ENCODE measurements at regions not wholly inside any gene's neighbourhood (a gene's known extent, or its start where the extent isn't known, plus 50 kb on each side); places are given as distances from the start of the nearest gene placed in this dataset.
"Not testable (repeated sequence)": the region's sequence is repeated elsewhere in the genome, so short reads cannot be mapped to it uniquely, and the experiment has no call there.

DNA sequence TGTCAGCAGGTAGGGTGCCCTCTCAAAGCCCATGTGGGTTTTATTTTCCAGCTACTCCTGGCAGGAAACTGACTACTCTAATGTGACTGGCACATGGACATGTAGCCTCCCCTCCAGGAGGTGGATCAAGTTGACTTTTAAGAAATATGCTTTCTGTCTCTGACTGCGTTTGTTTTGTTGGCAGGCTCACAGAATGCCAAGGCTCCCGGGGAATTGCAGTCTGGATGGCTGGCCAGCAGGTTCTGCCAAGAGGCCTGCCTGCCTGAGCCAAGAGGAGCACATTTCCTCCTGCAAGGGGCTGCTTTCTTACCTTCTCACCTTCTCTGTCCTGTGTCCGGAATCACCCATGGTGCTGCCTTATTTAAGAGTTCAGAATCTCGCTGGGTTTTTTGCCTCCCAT, 217.3 kb upstream of the ERCC4 start:
- H3K9me3 ChIP-seq (replicated peaks in 1 of 11): peaks cover 12 to 28% (median 20%) of the 10 kb centered on the region in 11 experiments; a peak in 18 of 22 replicates
- TF ChIP-seq Cebpa-rat (IDR thresholded peaks at IDR 0.05): no peak
- H4K20me1 ChIP-seq: no peaks in the 10 kb centered on the region
- H3K27me3 ChIP-seq: no peaks in the 10 kb centered on the region
- H3K27ac ChIP-seq: no peak overlapping the region
- no peak overlapping the region for H3K4me2 ChIP-seq
- no peaks in the 10 kb centered on the region for H3K36me3 ChIP-seq
- no peak overlapping the region for H3K4me3 ChIP-seq
- no peaks in the 10 kb centered on the region for H3K4me1 ChIP-seq
- H3K9ac ChIP-seq: no peak overlapping the region

DNA sequence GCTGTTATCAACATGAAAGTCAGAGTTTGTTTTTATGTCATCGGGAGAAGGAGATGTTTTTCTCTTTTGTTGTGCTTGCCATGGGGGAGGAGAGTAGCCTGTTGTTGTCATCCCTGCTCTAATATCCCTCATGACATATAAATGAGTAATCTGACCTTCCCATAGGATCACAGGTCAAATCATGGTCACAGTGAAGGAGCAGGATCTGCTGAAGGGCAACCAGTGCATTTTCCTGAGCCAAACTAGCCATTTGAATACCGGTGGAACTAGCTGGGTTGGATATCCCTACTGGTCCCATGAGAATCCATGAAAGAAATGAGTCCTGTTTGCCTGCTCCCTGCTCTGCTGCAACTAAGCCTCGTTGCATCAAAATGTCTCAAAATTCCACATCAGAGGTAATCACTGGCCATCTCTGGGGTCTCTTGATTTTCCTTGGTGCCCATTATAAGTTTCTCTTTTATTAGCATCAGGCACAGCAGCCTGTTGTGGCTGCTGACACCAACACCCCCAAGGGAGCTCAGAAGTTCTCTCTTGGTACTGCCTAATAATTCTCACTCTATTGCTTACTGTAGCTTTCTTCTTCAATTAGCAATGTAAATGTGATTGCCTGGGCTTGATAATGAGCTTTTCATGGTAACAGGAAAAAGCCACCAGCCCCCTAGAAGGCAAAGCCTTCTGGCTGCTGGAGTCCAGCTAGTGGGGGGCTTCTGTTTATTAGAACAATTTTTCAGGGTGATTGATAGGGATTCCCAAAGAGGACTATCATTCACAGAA, 211.4 kb upstream of the ERCC4 start:
- peaks cover 9 to 33% (median 18%) of the 10 kb centered on the region in 11 experiments; a peak in 17 of 22 replicates for H3K9me3 ChIP-seq (replicated peaks in 1 of 11)
- no peak overlapping the region for H3K9ac ChIP-seq
- no peaks in the 10 kb centered on the region for H3K4me1 ChIP-seq
- H3K27ac ChIP-seq: no peak overlapping the region
- no peaks in the 10 kb centered on the region for H3K36me3 ChIP-seq
- H3K27me3 ChIP-seq: no peaks in the 10 kb centered on the region
- H3K4me3 ChIP-seq: no peak overlapping the region
- H4K20me1 ChIP-seq: no peaks in the 10 kb centered on the region
- TF ChIP-seq Cebpa-rat (IDR thresholded peaks at IDR 0.05): no peak
- no peak overlapping the region for H3K4me2 ChIP-seq

DNA sequence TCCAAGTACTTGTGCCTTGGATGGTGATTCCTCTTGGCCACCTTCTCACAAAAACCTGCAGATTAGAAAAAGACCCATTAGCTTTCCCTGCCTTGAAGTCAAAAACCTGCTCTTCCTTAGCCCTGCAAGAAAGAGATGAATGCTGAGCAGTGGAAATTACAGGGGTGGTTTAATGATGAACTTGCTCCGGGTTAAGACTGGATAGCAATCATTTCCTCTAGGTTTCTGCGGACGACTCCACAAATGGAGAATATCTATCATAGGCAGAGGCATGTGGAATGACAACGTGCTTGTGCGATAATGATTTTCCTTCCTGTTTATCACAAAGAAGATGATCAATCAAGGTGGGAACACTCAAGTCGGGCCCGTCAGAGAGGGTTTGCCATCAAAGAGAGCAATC, 201.2 kb upstream of the ERCC4 start:
- Histone ChIP-seq H4K20me1 (no peaks in the 10 kb centered on the region), H3K9ac (no peak overlapping the region), H3K27me3 (no peaks in the 10 kb centered on the region), H3K36me3 (no peaks in the 10 kb centered on the region), H3K27ac (no peak overlapping the region), H3K4me1 (no peaks in the 10 kb centered on the region), H3K9me3 (replicated peaks in 1 of 11) (no peaks in the 10 kb centered on the region), H3K4me2 (no peak overlapping the region), H3K4me3 (no peak overlapping the region)
- TF ChIP-seq Cebpa-rat (IDR thresholded peaks at IDR 0.05): no peak

DNA sequence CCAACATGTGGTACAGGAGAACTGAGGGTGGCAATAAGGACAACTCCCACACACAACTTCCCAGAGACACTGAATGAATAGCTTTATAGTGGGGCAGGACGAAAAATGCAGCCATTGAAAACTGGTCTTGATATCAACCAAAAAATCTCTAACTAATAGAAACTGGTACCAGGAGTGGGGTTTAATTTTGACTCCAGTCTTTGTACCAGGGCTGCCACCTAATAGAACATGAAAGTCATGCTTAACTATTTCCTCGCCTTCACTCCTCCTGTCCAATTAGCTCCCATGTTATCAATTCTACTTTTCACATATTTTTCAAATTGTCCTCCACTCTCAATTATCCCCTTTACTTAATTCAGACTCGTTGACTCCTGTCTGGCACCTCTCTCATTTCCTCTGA, 192.0 kb upstream of the ERCC4 start:
- H3K4me3 ChIP-seq: no peak overlapping the region
- no peaks in the 10 kb centered on the region for H3K27me3 ChIP-seq
- no peaks in the 10 kb centered on the region for H4K20me1 ChIP-seq
- H3K27ac ChIP-seq: no peak overlapping the region
- H3K4me2 ChIP-seq: no peak overlapping the region
- TF ChIP-seq Cebpa-rat (IDR thresholded peaks at IDR 0.05): no peak
- H3K4me1 ChIP-seq: no peaks in the 10 kb centered on the region
- no peaks in the 10 kb centered on the region for H3K36me3 ChIP-seq
- H3K9me3 ChIP-seq (replicated peaks in 1 of 11): peaks cover 7 to 26% (median 17%) of the 10 kb centered on the region in 11 experiments
- no peak overlapping the region for H3K9ac ChIP-seq

DNA sequence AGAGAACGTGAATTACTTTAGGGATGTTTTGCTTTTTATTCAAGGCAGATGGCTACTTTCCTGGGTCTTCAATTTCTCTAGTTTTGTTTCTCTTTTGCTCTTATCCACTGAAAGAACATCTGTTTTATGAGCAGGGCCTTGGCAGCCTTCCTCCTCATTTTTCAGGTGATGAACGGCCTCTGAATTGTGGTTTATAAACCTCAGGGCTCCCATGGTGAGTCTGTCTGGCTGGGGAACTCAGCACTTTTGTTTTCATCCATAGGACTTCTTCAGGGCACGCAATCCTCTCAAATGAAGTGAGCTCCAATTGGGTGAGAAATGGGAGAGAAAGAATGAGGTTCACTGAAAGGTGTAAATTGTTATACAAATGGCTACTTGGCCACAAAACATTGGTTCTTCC, 186.4 kb upstream of the ERCC4 start:
- no peak overlapping the region for H3K27ac ChIP-seq
- H4K20me1 ChIP-seq: no peaks in the 10 kb centered on the region
- H3K4me1 ChIP-seq: no peaks in the 10 kb centered on the region
- no peak overlapping the region for H3K9ac ChIP-seq
- H3K9me3 ChIP-seq (replicated peaks in 1 of 11): peaks cover 0 to 7% (median under 1%) of the 10 kb centered on the region in 11 experiments; a peak in 8 of 22 replicates
- no peak for TF ChIP-seq Cebpa-rat (IDR thresholded peaks at IDR 0.05)
- H3K36me3 ChIP-seq: no peaks in the 10 kb centered on the region
- no peak overlapping the region for H3K4me2 ChIP-seq
- H3K27me3 ChIP-seq: no peaks in the 10 kb centered on the region
- H3K4me3 ChIP-seq: no peak overlapping the region

DNA sequence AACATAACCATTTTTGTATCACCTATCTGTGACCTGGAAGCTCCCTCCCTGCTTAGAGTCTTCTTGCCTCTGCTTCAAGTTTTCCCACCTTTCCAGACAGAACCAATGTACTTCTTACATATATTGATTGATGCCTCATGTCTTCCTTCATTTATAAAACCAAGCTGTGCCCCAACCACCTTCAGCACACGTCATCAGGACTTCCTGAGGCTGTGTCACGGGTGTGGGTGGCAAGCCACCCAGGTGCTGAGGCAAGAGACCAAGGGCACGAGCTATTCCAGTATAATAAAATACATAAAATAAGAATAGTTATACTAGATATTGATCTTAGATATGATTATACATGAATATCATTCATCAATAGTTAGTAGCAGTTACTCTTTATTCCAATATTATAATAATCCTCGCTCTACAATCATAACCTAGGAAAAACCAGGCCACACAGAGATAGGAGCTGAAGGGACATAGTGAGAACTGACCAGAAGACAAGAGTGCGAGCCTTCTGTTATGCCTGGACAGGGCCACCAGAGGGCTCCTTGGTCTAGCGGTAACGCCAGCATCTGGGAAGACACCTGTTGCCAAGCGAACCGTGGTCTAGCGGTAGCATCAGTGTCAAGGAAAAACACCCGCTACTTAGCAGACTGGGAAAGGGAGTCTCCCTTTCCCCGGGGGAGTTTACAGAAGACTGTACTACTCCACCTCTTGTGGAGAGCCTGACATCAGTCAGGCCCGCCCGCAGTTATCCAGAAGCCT, 180.2 kb upstream of the ERCC4 start:
- peaks cover 9 to 21% (median 14%) of the 10 kb centered on the region in 11 experiments for H3K9me3 ChIP-seq (replicated peaks in 1 of 11)
- H3K27me3 ChIP-seq, H3K4me2 ChIP-seq, H3K27ac ChIP-seq, H4K20me1 ChIP-seq, H3K4me3 ChIP-seq, H3K36me3 ChIP-seq, H3K9ac ChIP-seq, H3K4me1 ChIP-seq: not testable (repeated sequence)

DNA sequence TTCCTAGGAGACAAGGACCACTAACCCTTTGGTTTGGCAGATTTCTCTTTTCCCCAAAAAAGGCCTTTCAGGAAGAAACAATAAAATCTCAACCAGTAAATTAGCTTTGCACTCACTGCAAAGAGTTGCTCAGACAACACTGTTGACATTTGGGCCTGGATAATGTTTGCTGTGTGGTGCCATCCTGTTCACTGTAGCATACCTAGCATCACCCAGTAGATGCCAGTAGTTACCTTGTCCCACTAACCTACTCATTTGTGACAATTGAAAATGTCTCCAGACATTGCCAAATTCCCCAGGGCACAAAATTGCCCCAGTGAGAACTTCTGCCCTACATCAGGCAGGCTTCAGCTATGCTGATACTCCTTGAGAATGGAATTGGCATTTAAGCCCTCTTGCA, 177.0 kb upstream of the ERCC4 start:
- TF ChIP-seq Cebpa-rat (IDR thresholded peaks at IDR 0.05): no peak
- H4K20me1 ChIP-seq: no peaks in the 10 kb centered on the region
- peaks cover 9 to 21% (median 14%) of the 10 kb centered on the region in 11 experiments for H3K9me3 ChIP-seq (replicated peaks in 1 of 11)
- H3K36me3 ChIP-seq: no peaks in the 10 kb centered on the region
- H3K4me3 ChIP-seq: no peak overlapping the region
- no peaks in the 10 kb centered on the region for H3K4me1 ChIP-seq
- no peak overlapping the region for H3K27ac ChIP-seq
- no peak overlapping the region for H3K9ac ChIP-seq
- no peak overlapping the region for H3K4me2 ChIP-seq
- H3K27me3 ChIP-seq: no peaks in the 10 kb centered on the region

DNA sequence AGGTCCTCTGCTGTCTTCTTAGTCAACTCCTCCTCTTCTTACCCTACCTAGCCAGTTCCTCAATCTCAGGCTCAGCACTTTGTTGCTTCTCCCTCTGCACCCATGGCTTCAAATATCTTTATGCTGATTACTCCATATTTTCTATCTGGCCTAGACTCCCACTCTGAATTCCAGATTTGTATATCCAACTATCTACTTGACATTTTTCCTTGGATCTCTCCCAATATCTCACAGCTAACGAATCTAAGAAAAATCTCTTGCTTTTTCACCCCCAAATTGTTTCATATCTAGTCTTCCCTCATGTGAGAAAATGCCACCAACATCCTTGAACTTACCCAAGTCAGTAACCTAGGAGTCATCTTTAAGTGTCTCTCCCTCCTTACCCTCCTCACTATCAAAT, 176.4 kb upstream of the ERCC4 start:
- Histone ChIP-seq H3K36me3 (no peaks in the 10 kb centered on the region), H3K27ac (no peak overlapping the region), H4K20me1 (no peaks in the 10 kb centered on the region), H3K9me3 (replicated peaks in 1 of 11) (peaks cover 9 to 21% (median 14%) of the 10 kb centered on the region in 11 experiments), H3K4me3 (no peak overlapping the region), H3K4me2 (no peak overlapping the region), H3K27me3 (no peaks in the 10 kb centered on the region), H3K4me1 (no peaks in the 10 kb centered on the region), H3K9ac (no peak overlapping the region)
- no peak for TF ChIP-seq Cebpa-rat (IDR thresholded peaks at IDR 0.05)

DNA sequence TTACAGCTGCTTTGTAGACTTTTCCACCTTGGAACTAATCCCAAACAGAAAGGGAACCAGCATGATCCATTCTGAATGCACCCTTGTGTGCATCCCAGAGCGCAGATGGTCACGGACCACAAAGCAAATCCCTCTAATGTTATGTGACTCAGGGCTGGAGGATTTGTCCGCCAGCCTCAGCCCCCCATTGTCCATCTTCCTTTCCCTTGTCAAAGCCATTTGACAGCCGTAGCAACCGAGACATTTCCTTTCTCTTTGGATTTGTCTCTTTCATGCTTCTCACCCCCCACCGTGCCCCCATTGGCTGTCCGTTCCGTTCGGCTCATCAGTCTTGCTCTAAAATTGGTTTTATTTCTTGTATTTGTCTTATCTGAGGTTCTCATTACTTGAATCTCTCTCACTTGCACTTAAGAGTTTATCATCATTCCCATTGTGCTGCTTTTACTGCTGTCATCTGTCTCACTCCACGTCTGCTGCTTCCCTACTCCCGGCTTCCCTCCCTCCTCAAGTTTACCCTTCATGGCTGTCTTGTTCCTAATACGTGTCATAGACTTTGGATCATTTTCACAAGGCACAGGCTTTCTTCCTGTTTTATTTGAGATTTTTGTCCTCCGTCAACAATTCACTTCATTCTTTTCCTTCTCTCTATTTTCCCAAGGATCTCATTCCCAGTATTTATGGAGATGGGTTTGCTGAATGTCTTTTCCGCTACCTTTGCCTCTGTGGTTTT, 163.4 kb upstream of the ERCC4 start:
- TF ChIP-seq Cebpa-rat (IDR thresholded peaks at IDR 0.05): no peak
- Histone ChIP-seq H3K4me3 (no peak overlapping the region), H3K9me3 (replicated peaks in 1 of 11) (no peaks in the 10 kb centered on the region), H3K4me2 (no peak overlapping the region), H3K27me3 (no peaks in the 10 kb centered on the region), H3K9ac (no peak overlapping the region), H3K27ac (no peak overlapping the region), H4K20me1 (no peaks in the 10 kb centered on the region), H3K4me1 (no peaks in the 10 kb centered on the region), H3K36me3 (no peaks in the 10 kb centered on the region)

Measured in BLaER1 treated with 17β-estradiol and CSF1 and Interleukin-3, amounts not matched to agents 10 nM and 100 nM (cell line).